ENCODE measurements at regions not wholly inside any gene's neighbourhood (a gene's known extent, or its start where the extent isn't known, plus 50 kb on each side); places are given as distances from the start of the nearest gene placed in this dataset.

- TF ChIP-seq, protein P1, sequence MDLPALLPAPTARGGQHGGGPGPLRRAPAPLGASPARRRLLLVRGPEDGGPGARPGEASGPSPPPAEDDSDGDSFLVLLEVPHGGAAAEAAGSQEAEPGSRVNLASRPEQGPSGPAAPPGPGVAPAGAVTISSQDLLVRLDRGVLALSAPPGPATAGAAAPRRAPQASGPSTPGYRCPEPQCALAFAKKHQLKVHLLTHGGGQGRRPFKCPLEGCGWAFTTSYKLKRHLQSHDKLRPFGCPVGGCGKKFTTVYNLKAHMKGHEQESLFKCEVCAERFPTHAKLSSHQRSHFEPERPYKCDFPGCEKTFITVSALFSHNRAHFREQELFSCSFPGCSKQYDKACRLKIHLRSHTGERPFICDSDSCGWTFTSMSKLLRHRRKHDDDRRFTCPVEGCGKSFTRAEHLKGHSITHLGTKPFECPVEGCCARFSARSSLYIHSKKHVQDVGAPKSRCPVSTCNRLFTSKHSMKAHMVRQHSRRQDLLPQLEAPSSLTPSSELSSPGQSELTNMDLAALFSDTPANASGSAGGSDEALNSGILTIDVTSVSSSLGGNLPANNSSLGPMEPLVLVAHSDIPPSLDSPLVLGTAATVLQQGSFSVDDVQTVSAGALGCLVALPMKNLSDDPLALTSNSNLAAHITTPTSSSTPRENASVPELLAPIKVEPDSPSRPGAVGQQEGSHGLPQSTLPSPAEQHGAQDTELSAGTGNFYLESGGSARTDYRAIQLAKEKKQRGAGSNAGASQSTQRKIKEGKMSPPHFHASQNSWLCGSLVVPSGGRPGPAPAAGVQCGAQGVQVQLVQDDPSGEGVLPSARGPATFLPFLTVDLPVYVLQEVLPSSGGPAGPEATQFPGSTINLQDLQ (CRISPR knock-in tag; IDR thresholded peaks at IDR 0.05), result no peak
- no peak for TF ChIP-seq TGIF2 (CRISPR knock-in tag; IDR thresholded peaks at IDR 0.05)
- TF ChIP-seq, protein P2, sequence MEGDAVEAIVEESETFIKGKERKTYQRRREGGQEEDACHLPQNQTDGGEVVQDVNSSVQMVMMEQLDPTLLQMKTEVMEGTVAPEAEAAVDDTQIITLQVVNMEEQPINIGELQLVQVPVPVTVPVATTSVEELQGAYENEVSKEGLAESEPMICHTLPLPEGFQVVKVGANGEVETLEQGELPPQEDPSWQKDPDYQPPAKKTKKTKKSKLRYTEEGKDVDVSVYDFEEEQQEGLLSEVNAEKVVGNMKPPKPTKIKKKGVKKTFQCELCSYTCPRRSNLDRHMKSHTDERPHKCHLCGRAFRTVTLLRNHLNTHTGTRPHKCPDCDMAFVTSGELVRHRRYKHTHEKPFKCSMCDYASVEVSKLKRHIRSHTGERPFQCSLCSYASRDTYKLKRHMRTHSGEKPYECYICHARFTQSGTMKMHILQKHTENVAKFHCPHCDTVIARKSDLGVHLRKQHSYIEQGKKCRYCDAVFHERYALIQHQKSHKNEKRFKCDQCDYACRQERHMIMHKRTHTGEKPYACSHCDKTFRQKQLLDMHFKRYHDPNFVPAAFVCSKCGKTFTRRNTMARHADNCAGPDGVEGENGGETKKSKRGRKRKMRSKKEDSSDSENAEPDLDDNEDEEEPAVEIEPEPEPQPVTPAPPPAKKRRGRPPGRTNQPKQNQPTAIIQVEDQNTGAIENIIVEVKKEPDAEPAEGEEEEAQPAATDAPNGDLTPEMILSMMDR (CRISPR knock-in tag; IDR thresholded peaks at IDR 0.05), result no peak
- no peak for TF ChIP-seq CHD4 (IDR thresholded peaks at IDR 0.05; ENCODE audit: borderline replicate concordance, low read length)
- no peak for TF ChIP-seq ATF4 (CRISPR knock-in tag; IDR thresholded peaks at IDR 0.05)
- TF ChIP-seq JUN (CRISPR knock-in tag; IDR thresholded peaks at IDR 0.05), result no peak
- TF ChIP-seq, protein P3, sequence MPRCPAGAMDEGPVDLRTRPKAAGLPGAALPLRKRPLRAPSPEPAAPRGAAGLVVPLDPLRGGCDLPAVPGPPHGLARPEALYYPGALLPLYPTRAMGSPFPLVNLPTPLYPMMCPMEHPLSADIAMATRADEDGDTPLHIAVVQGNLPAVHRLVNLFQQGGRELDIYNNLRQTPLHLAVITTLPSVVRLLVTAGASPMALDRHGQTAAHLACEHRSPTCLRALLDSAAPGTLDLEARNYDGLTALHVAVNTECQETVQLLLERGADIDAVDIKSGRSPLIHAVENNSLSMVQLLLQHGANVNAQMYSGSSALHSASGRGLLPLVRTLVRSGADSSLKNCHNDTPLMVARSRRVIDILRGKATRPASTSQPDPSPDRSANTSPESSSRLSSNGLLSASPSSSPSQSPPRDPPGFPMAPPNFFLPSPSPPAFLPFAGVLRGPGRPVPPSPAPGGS (CRISPR knock-in tag; IDR thresholded peaks at IDR 0.05), result no peak
- no peak for TF ChIP-seq MED8 (CRISPR knock-in tag; IDR thresholded peaks at IDR 0.05; ENCODE audit: insufficient replicate concordance)
- TF ChIP-seq ZFP62 (CRISPR knock-in tag; IDR thresholded peaks at IDR 0.05), result no peak
- no peak for TF ChIP-seq TP53 (CRISPR knock-in tag; conservative IDR thresholded peaks at IDR 0.05)
- TF ChIP-seq MAFK (conservative IDR thresholded peaks at IDR 0.05 in 1 of 2, IDR thresholded peaks at IDR 0.05 in 1 of 2; ENCODE audit: low read length in 2 of 2), result no peak
- TF ChIP-seq NFE2L2 (IDR thresholded peaks at IDR 0.05; ENCODE audit: low read length), result no peak
- no peak for TF ChIP-seq JUND (CRISPR knock-in tag; IDR thresholded peaks at IDR 0.05)
Measured at GRCh38 chr1:115538579-115538978, 103.2 kb upstream of the VANGL1 start.

Measured in HepG2 (cell line).